ENCODE measurements at regions not wholly inside any gene's neighbourhood (a gene's known extent, or its start where the extent isn't known, plus 50 kb on each side); places are given as distances from the start of the nearest gene placed in this dataset.

- no peak for DNase-seq
Measured at GRCh38 chr2:240362826-240363745, 72.4 kb upstream of the GPC1 start.

GRCh38 chr2:240363746-240364581 is 71.5 kb upstream of the GPC1 start:
- DNase-seq, result no peak

GRCh38 chr2:240364582-240364960 is 70.9 kb upstream of the GPC1 start:
- DNase-seq, result no peak

- DNase-seq, result no peak
Measured at GRCh38 chr2:240364961-240365775, 70.3 kb upstream of the GPC1 start.

GRCh38 chr2:240365971-240366471 is 69.4 kb upstream of the GPC1 start:
- DNase-seq, result no peak

- no peak for DNase-seq
Measured at GRCh38 chr2:240366901-240367300, 68.6 kb upstream of the GPC1 start.

GRCh38 chr2:240367721-240368120 is 67.7 kb upstream of the GPC1 start:
- DNase-seq, result no peak

GRCh38 chr2:240368781-240369331 is 66.6 kb upstream of the GPC1 start:
- no peak for DNase-seq

GRCh38 chr2:240369335-240369734 is 66.1 kb upstream of the GPC1 start:
- DNase-seq, result no peak

- DNase-seq, result no peak
Measured at GRCh38 chr2:240369801-240370585, 65.5 kb upstream of the GPC1 start.

- DNase-seq, result no peak
Measured at GRCh38 chr2:240371129-240372000, 64.1 kb upstream of the GPC1 start.

- no peak for DNase-seq
Measured at GRCh38 chr2:240372101-240372500, 63.4 kb upstream of the GPC1 start.

GRCh38 chr2:240373289-240373885 is 62.1 kb upstream of the GPC1 start:
- DNase-seq, result no peak

GRCh38 chr2:240374085-240374907 is 61.2 kb upstream of the GPC1 start:
- no peak for DNase-seq

- no peak for DNase-seq
Measured at GRCh38 chr2:240375024-240375645, 60.3 kb upstream of the GPC1 start.

GRCh38 chr2:240376739-240377138 is 58.7 kb upstream of the GPC1 start:
- DNase-seq, result no peak

GRCh38 chr2:240377366-240377765 is 58.1 kb upstream of the GPC1 start:
- DNase-seq, result no peak

GRCh38 chr2:240379089-240379636 is 56.3 kb upstream of the GPC1 start:
- DNase-seq, result no peak
